Stimulated activated naive CD8-positive, alpha-beta T cell treated with anti-CD3 and anti-CD28 coated beads, Interleukin-15, Interleukin-2, amounts not matched to agents 100 ng/mL and 50 ng/mL, for 24 hours (primary cell): ENCODE measurements at regions not wholly inside any gene's neighbourhood (a gene's known extent, or its start where the extent isn't known, plus 50 kb on each side); places are given as distances from the start of the nearest gene placed in this dataset.
"Not testable (repeated sequence)": the region's sequence is repeated elsewhere in the genome, so short reads cannot be mapped to it uniquely, and the experiment has no call there.

Experiments
- H3K27ac Mint-ChIP-seq: one replicate; pipeline ENCODE4 v1.8.0; 2021; ENCODE audit warnings: mild to moderate bottlenecking, mixed read lengths
- H3K27me3 Mint-ChIP-seq: one replicate; pipeline ENCODE4 v1.8.0; 2021; ENCODE audit warnings: mixed read lengths
- H3K36me3 Mint-ChIP-seq: one replicate; pipeline ENCODE4 v1.8.0; 2021; ENCODE audit warnings: low read depth, mixed read lengths
- H3K4me1 Mint-ChIP-seq: one replicate; pipeline ENCODE4 v1.8.0; 2021; ENCODE audit warnings: low read depth, mixed read lengths
- H3K4me3 Mint-ChIP-seq: one replicate; pipeline ENCODE4 v1.8.0; 2021; ENCODE audit warnings: mild to moderate bottlenecking, mixed read lengths
- H3K9me3 Mint-ChIP-seq: one replicate; pipeline ENCODE4 v1.8.0; 2021; ENCODE audit warnings: mixed read lengths

GRCh38 chr12:96117460-96117859 is 76.7 kb upstream of the ELK3 start:
- Mint-ChIP-seq H3K36me3 (no peaks in the 10 kb centered on the region), H3K4me3 (no peak overlapping the region), H3K9me3 (no peaks in the 10 kb centered on the region), H3K4me1 (peaks cover 21% of the 10 kb centered on the region), H3K27me3 (no peaks in the 10 kb centered on the region), H3K27ac (no peak overlapping the region)

- no peaks in the 10 kb centered on the region for H3K27me3 Mint-ChIP-seq
- no peaks in the 10 kb centered on the region for H3K36me3 Mint-ChIP-seq
- H3K27ac Mint-ChIP-seq, result peak overlapping the region; percentile 23
- H3K4me1 Mint-ChIP-seq, result peaks cover 21% of the 10 kb centered on the region
- no peak overlapping the region for H3K4me3 Mint-ChIP-seq
- H3K9me3 Mint-ChIP-seq, result no peaks in the 10 kb centered on the region
These were observed 73.6 kb upstream of the ELK3 start for GRCh38 chr12:96120359-96121100.

DNA sequence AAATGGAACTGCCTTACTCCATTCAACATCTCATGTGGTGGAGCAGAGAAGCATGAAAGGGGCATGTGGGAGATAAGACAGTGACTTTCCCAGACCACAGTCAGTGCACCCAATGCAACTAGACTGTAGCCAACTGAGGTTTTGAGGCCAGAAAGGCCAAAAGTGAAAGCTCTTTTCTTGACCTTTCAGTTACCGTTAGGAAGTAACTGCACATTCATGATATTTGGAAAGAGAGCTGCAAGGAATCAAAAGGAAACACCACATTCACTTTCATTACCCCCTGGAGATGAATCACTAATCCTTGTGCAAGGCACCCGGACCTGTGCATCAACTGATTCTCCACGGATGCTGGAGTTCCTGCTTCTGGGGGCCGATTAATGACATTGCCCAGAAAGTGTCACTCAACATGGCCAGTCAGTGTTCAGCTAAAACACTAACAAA is 72.9 kb upstream of the ELK3 start:
- Mint-ChIP-seq H3K4me1 (peaks cover 21% of the 10 kb centered on the region), H3K27me3 (no peaks in the 10 kb centered on the region), H3K27ac (peak overlapping the region; percentile 26), H3K9me3 (no peaks in the 10 kb centered on the region), H3K4me3 (no peak overlapping the region), H3K36me3 (no peaks in the 10 kb centered on the region)

GRCh38 chr12:96128292-96128691 is 65.9 kb upstream of the ELK3 start:
- not testable (repeated sequence) for H3K27me3 Mint-ChIP-seq, H3K9me3 Mint-ChIP-seq, H3K4me1 Mint-ChIP-seq, H3K27ac Mint-ChIP-seq, H3K4me3 Mint-ChIP-seq, H3K36me3 Mint-ChIP-seq

DNA sequence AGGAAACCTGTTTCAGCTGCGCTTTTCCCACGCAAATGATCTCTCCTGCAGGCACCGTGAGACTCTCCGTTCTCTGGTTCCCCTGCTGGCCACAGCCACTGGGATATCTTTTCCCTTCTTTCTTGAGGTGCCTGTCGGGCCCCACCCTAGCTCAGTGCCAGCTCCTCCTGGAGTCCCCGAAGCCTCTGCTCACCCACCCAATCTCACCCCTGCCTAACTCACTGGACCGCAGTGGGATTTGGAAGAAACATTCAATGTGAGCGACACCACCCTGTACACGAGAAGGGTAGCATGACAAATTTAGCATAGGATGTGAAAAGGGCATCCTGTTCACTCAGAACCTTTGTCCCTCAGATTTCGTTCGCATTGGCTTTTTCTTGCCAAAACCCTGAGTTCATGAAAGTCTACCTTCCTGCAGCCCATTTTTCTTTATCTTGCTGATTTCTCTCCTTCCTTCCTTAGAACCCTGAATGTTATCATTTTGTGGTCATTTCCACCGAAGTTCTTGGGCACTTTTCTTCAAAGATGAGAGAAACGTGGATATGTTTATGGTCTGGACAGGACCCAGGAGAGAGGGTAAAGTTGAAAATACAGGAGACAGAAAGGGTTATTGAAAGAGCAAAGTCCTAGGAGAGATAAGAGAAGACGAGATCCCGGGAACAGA is 63.6 kb upstream of the ELK3 start:
- Mint-ChIP-seq H3K4me3 (no peak overlapping the region), H3K4me1 (peaks cover 10% of the 10 kb centered on the region), H3K36me3 (no peaks in the 10 kb centered on the region), H3K27me3 (peaks cover 13% of the 10 kb centered on the region), H3K27ac (no peak overlapping the region), H3K9me3 (no peaks in the 10 kb centered on the region)

GRCh38 chr12:96131230-96131788 is 62.9 kb upstream of the ELK3 start:
- H3K27me3 Mint-ChIP-seq, result peaks cover 13% of the 10 kb centered on the region
- H3K27ac Mint-ChIP-seq, result no peak overlapping the region
- no peaks in the 10 kb centered on the region for H3K9me3 Mint-ChIP-seq
- no peaks in the 10 kb centered on the region for H3K36me3 Mint-ChIP-seq
- H3K4me1 Mint-ChIP-seq, result peaks cover 16% of the 10 kb centered on the region
- H3K4me3 Mint-ChIP-seq, result no peak overlapping the region

GRCh38 chr12:96132819-96133218 is 61.4 kb upstream of the ELK3 start:
- peaks cover 25% of the 10 kb centered on the region for H3K4me1 Mint-ChIP-seq
- H3K27me3 Mint-ChIP-seq, result peaks cover 13% of the 10 kb centered on the region
- no peaks in the 10 kb centered on the region for H3K36me3 Mint-ChIP-seq
- H3K27ac Mint-ChIP-seq, result no peak overlapping the region
- no peaks in the 10 kb centered on the region for H3K9me3 Mint-ChIP-seq
- H3K4me3 Mint-ChIP-seq, result no peak overlapping the region

DNA sequence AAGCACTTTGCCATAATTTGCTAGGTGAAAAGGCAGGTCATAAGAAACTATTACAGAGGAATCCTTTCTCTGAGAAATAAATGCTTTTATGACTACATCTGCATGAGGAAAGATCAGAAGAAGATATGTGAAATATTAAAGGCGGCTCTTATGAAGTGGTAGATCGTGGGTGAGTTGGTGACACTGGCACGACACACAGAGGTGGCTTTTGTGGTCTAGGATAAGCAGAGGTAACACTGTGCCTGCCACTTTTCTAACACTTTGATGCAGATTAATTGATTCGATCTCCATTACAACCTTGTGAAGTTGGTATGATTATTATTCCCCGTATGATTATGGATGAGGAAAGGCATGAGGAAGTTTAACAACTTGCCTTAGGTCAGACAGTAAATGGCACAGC is 60.0 kb upstream of the ELK3 start:
- H3K36me3 Mint-ChIP-seq, result no peaks in the 10 kb centered on the region
- H3K27ac Mint-ChIP-seq, result no peak overlapping the region
- H3K9me3 Mint-ChIP-seq, result no peaks in the 10 kb centered on the region
- no peak overlapping the region for H3K4me3 Mint-ChIP-seq
- H3K4me1 Mint-ChIP-seq, result peaks cover 25% of the 10 kb centered on the region
- H3K27me3 Mint-ChIP-seq, result peaks cover 13% of the 10 kb centered on the region

DNA sequence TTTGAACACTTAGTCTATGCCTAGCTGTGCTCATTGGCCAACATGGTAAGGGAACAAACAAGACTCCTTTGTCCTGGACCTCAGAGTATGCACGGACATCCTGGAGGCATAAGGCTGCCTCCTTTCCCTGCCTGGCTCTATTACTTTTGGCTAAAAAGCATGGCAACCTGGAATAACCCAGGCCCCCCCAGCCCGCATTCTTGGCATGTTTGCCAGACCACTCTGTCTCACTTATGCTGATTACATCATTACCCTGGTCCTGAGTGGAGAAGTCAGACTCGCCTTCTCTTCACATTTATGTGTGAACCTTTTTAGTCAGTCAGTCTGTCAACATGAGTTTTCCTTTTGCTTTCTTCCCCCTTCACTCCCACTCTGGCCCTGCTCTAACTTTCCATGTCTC is 58.0 kb upstream of the ELK3 start:
- Mint-ChIP-seq H3K36me3 (no peaks in the 10 kb centered on the region), H3K27ac (peak overlapping the region; percentile 18), H3K9me3 (no peaks in the 10 kb centered on the region), H3K4me1 (peaks cover 32% of the 10 kb centered on the region), H3K4me3 (peak overlapping the region; percentile 2), H3K27me3 (peaks cover 9% of the 10 kb centered on the region)

GRCh38 chr12:96136725-96137378 is 57.3 kb upstream of the ELK3 start:
- peak overlapping the region; percentile 2 for H3K4me3 Mint-ChIP-seq
- H3K36me3 Mint-ChIP-seq, result no peaks in the 10 kb centered on the region
- peaks cover 32% of the 10 kb centered on the region for H3K4me1 Mint-ChIP-seq
- H3K27ac Mint-ChIP-seq, result no peak overlapping the region
- H3K27me3 Mint-ChIP-seq, result peaks cover 6% of the 10 kb centered on the region
- no peaks in the 10 kb centered on the region for H3K9me3 Mint-ChIP-seq

DNA sequence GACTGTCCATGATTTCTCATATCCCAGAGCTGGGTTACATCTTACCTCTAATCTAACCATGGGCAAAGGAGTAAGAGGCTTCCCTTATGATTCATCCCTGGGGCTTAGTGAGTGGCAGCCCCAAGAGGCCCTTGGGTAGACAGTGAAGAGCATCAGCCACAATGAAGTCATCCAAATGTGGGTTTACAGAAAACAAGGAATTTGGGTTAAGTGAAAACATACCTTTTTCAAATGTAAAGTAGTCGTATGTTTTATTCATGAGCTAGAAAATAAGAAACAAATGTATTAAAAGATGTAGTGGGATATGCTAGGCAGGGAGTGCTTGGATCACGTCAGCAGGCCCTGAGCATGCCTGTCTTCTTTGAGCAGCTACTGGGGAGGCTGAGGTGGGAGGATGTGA is 54.0 kb upstream of the ELK3 start:
- peaks cover 42% of the 10 kb centered on the region for H3K4me1 Mint-ChIP-seq
- no peak overlapping the region for H3K27ac Mint-ChIP-seq
- H3K9me3 Mint-ChIP-seq, result no peaks in the 10 kb centered on the region
- no peaks in the 10 kb centered on the region for H3K36me3 Mint-ChIP-seq
- no peaks in the 10 kb centered on the region for H3K27me3 Mint-ChIP-seq
- H3K4me3 Mint-ChIP-seq, result no peak overlapping the region

DNA sequence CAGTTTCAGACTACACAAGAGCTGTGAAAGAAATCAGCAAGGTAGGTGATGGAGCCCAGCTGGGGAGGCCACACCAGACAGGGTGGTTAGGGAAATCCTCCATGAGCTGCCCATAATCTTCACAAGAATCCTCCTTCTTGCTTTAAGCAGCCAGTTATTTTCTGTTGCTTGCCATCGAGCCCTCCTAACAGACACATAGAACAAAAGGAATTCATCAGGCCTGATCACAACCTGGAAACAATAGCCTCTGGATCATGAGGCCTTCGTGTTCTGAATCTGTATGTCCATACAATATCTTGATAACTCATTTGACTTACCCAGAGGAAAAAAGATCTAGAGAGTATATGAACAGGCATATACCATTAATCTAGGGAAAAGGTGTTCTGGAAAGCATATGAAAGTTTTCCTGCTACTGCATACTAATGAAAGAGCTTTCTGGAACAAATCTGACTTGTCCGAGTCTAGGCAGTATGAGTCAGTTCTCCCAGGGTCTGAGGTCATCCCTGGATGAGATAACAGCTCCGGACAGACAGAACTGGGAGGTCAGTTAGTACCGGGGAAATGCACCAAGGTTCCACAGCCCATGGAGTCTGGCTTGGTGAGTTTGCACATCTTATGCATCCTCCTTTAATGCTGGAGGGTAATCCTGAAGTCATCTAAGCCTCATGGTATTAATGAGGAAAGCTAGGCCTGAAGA is 52.8 kb upstream of the ELK3 start:
- Mint-ChIP-seq H3K9me3 (no peaks in the 10 kb centered on the region), H3K27me3 (no peaks in the 10 kb centered on the region), H3K4me3 (no peak overlapping the region), H3K4me1 (peaks cover 34% of the 10 kb centered on the region), H3K36me3 (no peaks in the 10 kb centered on the region), H3K27ac (no peak overlapping the region)

- Mint-ChIP-seq H3K4me3 (peak overlapping the region; percentile 14), H3K9me3 (no peaks in the 10 kb centered on the region), H3K36me3 (no peaks in the 10 kb centered on the region), H3K27ac (peak overlapping the region; percentile 8), H3K27me3 (no peaks in the 10 kb centered on the region), H3K4me1 (peaks cover 26% of the 10 kb centered on the region)
These were observed 50.8 kb upstream of the ELK3 start for GRCh38 chr12:96143392-96143791.

DNA sequence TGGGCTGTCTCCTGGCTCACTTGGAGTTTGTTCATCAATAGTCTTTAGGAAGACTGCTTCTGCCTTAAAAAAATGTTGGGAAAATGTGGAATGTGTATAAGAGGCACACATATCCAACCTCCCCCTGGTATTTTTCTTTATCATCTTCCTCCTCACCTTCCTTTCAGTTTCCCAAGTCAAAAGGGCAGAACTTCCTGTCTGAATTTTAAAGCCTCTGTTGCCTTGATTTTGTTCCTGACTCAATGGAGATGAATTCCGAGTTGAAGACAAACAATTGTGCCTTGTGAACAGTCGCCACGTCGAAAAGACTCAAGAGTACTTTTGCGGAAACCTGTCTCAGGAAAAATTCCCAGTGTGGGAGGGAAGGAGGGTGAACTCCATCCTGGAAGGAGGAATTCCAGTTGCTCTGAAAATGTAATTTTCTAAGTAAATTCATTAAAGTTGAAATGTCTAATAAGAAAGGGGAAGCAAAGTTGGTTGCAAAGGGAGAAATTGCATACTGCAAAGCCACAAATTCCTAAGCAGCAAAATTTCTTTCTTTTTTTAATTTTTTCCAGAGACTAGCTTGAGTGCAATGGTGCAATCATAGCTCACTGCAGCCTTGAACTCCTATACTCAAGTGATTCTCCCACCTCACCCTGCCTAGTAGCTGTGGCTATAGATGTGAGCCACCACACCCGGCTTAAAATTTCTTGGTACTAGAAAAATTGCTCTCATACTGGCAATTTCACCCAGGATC is 50.2 kb upstream of the ELK3 start:
- no peak overlapping the region for H3K4me3 Mint-ChIP-seq
- H3K27me3 Mint-ChIP-seq, result no peaks in the 10 kb centered on the region
- H3K27ac Mint-ChIP-seq, result no peak overlapping the region
- H3K4me1 Mint-ChIP-seq, result peaks cover 26% of the 10 kb centered on the region
- H3K9me3 Mint-ChIP-seq, result no peaks in the 10 kb centered on the region
- H3K36me3 Mint-ChIP-seq, result no peaks in the 10 kb centered on the region
